ENCODE measurements at regions not wholly inside any gene's neighbourhood (a gene's known extent, or its start where the extent isn't known, plus 50 kb on each side); places are given as distances from the start of the nearest gene placed in this dataset.
"Not testable (repeated sequence)": the region's sequence is repeated elsewhere in the genome, so short reads cannot be mapped to it uniquely, and the experiment has no call there.

DNA sequence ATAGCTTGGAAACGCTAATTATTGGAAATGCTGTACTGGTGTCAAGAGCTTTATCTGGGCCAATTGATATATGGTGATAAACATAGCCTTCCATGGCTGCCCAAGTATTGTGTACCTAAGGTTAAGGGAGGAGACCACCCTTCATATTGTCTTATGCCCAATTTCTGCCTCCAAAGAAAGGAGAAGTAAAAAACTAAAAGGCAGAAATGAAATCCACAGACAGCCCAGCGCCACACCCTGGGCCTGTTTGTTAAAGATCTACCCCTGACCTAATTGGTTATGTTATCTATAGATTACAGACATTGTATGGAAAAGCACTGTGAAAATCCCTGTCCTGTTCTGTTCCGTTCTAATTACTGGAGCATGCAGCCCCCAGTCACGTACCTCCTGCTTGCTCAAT is 142.4 kb upstream of the RPS23 start:
- not testable (repeated sequence) for TF ChIP-seq EZH2phosphoT487 (IDR thresholded peaks at IDR 0.05; ENCODE audit: low read depth)
- TF ChIP-seq, protein P1, sequence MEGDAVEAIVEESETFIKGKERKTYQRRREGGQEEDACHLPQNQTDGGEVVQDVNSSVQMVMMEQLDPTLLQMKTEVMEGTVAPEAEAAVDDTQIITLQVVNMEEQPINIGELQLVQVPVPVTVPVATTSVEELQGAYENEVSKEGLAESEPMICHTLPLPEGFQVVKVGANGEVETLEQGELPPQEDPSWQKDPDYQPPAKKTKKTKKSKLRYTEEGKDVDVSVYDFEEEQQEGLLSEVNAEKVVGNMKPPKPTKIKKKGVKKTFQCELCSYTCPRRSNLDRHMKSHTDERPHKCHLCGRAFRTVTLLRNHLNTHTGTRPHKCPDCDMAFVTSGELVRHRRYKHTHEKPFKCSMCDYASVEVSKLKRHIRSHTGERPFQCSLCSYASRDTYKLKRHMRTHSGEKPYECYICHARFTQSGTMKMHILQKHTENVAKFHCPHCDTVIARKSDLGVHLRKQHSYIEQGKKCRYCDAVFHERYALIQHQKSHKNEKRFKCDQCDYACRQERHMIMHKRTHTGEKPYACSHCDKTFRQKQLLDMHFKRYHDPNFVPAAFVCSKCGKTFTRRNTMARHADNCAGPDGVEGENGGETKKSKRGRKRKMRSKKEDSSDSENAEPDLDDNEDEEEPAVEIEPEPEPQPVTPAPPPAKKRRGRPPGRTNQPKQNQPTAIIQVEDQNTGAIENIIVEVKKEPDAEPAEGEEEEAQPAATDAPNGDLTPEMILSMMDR (IDR thresholded peaks at IDR 0.05; ENCODE audit: low read depth, low read length) = not testable (repeated sequence)
